Ovary (tissue), 3 donors: ENCODE measurements at regions not wholly inside any gene's neighbourhood (a gene's known extent, or its start where the extent isn't known, plus 50 kb on each side); places are given as distances from the start of the nearest gene placed in this dataset.

ENCODE experiments used
- POLR2A ChIP-seq: fragments of 450-650 bp; IDR thresholded peaks from one replicate; pipeline ENCODE4 v1.6.1; 2017; ENCODE audit warnings: antibody characterized with exemption, mild to moderate bottlenecking, moderate library complexity
- TF ChIP-seq, protein P1 (sequence below), 3 donors: fragments of 450-650 bp in 2 of 3; fragments of 200-600 bp in 1 of 3; IDR thresholded peaks; one replicate each; pipeline versions ENCODE4 v1.5.1 to v1.8.0; 2016 to 2022; ENCODE audit warnings: antibody characterized with exemption in 3 of 3, mild to moderate bottlenecking in 1 of 3
- donor health status: DM: no; HTN: no; CAD: no.

- TF ChIP-seq, protein P1, sequence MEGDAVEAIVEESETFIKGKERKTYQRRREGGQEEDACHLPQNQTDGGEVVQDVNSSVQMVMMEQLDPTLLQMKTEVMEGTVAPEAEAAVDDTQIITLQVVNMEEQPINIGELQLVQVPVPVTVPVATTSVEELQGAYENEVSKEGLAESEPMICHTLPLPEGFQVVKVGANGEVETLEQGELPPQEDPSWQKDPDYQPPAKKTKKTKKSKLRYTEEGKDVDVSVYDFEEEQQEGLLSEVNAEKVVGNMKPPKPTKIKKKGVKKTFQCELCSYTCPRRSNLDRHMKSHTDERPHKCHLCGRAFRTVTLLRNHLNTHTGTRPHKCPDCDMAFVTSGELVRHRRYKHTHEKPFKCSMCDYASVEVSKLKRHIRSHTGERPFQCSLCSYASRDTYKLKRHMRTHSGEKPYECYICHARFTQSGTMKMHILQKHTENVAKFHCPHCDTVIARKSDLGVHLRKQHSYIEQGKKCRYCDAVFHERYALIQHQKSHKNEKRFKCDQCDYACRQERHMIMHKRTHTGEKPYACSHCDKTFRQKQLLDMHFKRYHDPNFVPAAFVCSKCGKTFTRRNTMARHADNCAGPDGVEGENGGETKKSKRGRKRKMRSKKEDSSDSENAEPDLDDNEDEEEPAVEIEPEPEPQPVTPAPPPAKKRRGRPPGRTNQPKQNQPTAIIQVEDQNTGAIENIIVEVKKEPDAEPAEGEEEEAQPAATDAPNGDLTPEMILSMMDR (IDR thresholded peaks at IDR 0.05): no peak
- no peak for TF ChIP-seq POLR2A
Measured at GRCh38 chr13:42658019-42658418, 84.1 kb downstream of the TNFSF11 start.
